ENCODE measurements at regions not wholly inside any gene's neighbourhood (a gene's known extent, or its start where the extent isn't known, plus 50 kb on each side); places are given as distances from the start of the nearest gene placed in this dataset.

DNA sequence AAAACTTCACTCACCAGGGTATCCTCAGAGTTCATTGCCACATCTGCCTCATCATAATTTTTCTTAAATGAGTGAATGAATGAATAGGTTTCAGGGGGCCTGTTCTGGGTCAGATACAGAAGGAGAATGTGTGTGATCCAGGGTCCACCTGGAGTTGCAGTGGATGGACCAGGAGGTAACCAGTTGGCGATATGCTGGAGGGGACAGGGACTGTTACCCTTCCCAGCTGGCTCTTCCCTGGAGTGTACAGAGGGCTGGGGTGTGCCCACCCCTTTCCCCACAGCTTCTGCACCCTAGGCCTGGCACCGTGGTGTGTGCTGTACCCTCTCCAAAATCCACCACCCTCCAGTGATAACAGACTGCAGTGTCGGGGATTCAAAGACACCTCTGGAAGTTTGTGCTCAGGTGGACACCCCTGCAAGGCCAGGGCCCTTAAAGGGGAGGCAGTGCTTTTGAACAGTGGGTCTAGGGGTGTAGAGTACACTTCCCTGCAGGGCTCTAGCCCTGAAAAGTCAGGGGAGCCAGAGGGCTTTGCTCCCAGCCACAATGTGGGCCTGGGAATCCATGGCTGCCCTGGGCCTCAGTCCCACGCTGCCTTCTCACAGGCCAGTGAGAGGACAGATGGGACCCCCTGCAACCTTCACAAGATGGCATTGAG is 134.4 kb upstream of the UNC5B start:
- TF ChIP-seq, protein P1, sequence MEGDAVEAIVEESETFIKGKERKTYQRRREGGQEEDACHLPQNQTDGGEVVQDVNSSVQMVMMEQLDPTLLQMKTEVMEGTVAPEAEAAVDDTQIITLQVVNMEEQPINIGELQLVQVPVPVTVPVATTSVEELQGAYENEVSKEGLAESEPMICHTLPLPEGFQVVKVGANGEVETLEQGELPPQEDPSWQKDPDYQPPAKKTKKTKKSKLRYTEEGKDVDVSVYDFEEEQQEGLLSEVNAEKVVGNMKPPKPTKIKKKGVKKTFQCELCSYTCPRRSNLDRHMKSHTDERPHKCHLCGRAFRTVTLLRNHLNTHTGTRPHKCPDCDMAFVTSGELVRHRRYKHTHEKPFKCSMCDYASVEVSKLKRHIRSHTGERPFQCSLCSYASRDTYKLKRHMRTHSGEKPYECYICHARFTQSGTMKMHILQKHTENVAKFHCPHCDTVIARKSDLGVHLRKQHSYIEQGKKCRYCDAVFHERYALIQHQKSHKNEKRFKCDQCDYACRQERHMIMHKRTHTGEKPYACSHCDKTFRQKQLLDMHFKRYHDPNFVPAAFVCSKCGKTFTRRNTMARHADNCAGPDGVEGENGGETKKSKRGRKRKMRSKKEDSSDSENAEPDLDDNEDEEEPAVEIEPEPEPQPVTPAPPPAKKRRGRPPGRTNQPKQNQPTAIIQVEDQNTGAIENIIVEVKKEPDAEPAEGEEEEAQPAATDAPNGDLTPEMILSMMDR (IDR thresholded peaks at IDR 0.05), result no peak
- no peak for TF ChIP-seq POLR2A (IDR thresholded peaks at IDR 0.05)

Data from testis (tissue), 2 donors.